NCI-H128 (cell line): ENCODE measurements at regions not wholly inside any gene's neighbourhood (a gene's known extent, or its start where the extent isn't known, plus 50 kb on each side); places are given as distances from the start of the nearest gene placed in this dataset.
"Not testable (repeated sequence)": the region's sequence is repeated elsewhere in the genome, so short reads cannot be mapped to it uniquely, and the experiment has no call there.

Source experiments
- DNase-seq: peaks from one replicate; lab custom pipeline; 2025; ENCODE audit not compliant: unreplicated experiment; lab: John Stamatoyannopoulos, UW

DNA sequence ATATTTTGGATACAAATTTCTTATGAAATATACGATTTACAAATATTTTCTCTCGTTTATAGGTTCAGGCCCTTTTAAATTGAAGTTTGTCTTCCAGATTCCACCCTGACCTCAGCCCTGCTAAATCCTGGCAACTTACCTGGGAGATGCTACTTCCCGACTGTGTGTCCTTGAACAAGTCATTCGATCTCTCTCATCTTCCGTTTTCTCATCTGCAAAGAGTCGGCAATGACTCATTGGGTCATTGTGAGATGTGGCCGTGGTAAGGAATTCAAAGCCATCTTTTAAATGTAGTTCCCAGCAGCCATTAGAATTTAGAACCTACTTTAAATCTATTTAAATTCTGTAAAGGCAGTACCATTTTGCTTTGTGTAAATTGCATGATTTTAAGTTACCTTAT, 72.5 kb downstream of the LHX2 start:
- no peak for DNase-seq

DNA sequence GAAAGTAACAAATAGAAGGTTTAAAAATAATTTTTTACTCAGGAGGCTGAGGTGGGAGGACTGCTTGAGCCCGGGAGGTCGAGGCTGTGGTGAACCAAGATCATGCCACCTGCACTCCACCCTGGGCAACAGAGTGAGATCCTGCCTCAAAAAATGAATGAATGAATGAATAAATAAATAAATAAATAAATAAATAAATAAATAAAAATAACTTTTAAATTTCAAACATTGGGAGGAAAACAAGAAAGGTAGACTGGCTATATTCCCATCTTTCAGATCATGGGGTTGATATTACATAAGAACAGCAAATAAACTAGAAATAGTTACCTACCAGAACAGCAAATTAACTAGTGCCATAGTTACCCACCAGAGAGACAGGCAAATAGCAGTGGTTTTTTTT, 75.7 kb downstream of the LHX2 start:
- no peak for DNase-seq

DNA sequence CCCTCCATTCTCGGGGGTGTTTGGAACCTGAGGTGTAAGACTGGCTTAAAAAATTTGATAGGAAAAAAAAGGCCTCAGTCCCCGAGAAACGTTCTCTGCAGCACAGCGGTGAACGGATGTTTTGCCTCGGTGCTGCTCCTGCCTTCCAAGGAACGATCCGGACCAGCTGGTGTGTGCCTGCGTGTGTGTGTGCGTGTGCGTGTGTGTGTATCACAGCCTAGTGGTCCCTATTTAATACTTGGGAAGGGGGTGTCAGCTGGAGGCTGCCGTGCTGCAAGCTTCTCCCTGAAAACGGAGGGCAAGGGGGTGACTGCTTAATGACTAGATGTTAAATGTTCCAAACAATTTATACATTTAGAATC, 76.9 kb downstream of the LHX2 start:
- no peak for DNase-seq

DNA sequence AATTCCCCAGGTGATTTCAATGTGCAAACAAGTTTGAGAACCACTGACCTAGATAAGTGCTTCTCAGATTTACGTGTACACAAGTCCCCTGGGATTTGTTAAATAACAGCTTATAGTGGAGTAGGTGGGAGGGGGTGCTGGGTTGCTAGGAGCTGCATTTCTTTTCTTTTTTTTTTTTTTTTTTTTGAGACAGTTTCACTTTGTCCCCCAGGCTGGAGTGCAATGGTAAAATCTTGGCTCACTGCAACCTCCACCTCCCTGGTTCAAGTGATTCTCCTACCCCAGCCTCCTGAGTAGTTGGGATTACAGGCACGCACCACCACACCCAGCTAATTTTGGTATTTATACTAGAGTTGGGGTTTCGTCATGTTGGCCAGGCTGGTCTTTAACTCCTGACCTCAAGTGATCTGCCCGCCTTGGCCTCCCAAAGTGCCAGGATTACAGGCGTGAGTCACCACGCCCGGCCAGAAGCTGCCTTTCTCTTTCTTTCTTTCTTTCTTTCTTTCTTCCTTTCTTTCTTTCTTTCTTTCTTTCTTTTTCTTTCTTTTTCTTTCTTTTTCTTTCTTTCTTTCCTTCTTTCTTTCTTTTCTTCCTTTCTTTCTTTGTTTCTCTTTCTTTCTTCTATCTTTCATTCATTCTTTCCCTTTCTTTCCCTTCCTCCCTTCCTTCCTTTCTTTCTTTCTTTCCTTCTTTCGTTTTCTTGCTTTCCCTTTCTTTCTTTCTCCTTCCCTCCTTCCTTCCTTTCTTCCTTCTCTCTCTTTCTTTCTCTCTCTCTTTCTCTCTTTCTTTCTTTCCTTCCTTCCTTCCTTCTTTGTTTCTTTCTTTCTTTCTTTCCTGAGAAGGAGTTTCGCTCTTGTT, 78.3 kb downstream of the LHX2 start:
- DNase-seq, result peak; percentile 18

DNA sequence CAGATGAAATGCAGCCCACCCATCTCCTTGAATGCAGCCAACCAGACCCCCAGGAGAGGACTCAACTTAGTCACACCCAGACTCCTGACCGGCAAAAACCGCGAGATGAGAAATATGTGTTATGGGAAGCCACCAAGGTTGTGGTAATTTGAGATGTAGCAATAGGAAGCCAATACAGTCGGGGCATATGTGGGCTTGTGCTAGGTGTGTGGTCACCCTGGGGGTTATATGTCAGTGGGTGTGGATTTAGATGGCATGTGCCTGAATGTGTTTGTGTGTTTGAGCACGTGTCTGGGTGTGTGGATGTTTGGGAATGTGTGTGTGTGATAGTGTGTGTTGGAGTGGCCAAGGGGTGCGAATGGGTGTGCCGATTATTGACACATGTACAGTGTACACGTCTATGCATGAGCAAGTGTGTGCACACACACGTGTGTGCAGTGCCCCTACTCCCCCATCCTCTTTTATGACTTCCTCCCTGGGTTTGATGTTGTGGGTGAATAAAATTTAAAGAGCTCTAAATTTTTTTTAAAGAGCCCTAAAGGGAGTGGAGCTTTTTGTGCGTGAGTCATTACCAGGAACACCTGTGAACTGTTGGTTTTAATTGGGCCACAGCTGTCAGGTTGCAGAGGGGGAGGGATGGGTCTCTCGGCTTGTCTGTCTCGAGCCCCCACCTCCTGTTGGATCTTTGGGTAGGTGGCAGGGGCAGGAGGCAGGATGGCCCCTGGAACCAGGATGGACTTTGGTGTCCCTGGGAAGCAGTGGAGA, 86.8 kb downstream of the LHX2 start:
- no peak for DNase-seq

GRCh38 chr9:124099860-124100259, 88.3 kb downstream of the LHX2 start:
- no peak for DNase-seq

DNA sequence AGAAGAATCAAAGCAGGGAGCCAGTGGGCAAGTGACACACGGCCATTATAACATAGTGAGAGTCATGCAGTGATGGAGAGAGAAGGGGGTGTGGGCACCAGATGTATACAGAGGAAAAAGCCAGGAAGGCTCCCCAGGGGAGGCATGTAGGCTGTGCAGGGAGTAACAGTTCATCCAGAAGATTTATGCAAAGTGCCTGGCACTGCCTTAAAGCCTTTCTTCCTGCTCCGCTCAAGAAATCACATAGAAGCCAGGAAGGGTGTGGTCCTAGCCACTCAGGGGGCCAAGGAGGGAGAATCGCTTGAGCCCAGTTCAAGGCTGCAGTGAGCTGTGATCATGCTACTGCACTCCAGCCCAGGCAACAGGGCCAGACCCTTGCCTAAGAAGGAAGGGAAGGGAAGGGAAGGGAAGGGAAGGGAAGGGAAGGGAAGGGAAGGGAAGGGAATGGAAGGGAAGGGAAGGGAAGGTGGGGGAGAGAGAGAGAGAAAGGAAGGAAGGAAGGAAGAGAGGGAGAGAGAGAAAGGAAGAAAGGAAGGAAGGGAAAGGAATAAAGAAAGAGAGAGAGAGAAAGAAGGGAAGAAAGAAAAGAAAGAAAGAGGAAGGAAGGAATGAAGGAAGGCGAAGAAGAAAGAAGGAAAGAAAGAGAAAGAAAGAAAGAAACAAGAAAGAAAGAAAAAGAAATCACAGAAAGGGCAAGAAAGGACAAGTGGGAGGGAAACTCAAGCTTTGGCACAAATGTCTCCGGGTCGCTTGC, 89.8 kb downstream of the LHX2 start:
- DNase-seq, result no peak

DNA sequence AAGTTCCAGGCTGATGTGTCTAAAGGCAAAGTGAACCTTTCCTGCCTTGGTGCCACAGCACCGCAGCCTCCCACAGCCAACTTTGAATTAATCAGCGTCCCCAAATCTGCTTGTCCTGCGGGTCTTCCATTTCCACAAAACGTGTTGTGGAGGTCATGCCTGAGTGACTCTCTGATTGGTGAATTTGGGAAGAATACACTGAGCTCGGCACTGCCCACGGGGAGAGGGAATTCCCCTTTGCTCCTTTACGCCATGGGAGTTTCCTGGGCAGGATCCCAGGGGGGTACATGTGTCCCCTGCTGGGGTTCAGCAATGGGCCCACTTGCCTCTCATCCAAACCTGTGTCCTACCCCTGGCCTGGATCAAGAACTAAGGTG, 90.4 kb downstream of the LHX2 start:
- DNase-seq, result no peak

- no peak for DNase-seq
Observed at GRCh38 chr9:124102363-124102762, 90.8 kb downstream of the LHX2 start.

GRCh38 chr9:124105266-124105665, 93.7 kb downstream of the LHX2 start:
- no peak for DNase-seq

DNA sequence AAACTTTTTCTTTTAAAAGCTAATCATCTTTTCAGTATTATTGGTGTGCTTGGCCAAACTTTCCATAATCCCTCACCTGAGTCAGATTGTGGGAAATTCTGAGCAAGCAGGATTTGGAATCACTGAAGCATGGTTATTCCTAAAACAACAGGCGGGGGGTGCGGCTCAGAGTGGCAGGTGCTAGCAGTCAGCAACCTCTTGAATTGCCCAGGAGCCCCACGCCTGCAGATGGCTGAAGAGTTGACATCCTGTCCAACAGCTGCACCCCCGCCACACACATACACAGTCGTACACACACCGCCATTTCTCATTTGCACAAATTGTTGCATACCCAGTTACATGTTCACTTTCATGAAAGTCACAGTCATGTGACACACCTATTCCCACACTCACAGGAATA, 96.6 kb downstream of the LHX2 start:
- peak; percentile 53 for DNase-seq

DNA sequence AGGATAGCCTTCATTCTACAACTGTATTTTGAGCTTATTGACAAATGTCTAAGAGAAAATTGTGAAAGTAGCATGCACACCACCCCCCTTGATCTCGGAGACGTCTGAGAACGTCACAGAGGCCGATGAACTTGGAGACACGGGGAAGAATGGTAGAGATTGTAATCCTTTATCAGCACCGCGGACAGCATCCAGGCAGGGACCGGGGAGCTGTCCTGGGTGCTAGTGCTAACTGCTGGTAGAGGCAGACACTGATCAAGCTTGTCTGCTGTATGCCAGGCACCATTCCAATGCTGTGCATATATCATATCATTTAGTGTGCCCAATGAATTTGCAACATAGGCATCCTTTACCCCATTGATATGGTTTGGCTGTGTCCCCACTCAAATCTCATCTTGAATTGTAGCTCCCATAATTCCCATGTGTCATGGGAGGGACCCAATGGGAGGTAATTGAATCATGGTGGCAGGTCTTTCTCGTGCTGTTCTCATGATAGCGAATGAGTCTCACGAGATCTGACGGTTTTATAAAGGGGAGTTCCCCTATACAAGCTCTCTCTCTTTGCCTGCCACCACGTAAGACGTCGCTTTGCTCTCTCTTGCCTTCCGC, 98.8 kb downstream of the LHX2 start:
- no peak for DNase-seq

DNA sequence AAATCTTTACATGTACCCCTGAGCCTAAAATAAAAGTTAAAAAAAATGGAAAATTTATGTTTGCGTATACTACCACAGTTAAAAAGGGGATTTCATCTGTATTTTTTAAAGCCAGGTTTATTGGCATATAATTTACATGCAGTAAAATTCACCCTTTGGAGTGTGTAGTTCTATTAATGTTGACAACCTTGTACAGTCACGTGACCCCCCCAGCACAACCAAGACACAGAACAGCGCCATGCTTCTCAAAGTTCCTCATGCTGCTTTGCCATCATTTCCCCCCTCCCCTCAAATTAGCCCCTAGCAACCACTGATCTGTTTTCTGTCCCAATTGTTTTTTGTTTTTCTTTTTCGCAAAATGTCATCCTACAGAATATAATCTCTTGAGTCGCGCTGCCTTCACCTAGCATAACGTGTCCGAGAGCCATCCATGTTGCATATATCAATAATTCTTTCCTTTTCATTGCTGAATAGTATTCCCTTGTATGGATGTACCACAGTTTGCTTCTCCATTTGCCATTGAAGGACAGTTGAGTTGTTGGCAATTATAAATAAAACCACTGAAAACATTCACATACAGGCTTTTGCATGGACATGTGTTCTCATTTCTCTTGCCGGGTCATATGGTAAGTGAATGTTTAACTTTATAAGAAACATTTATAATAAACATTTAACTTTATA, 105.3 kb downstream of the LHX2 start:
- DNase-seq, result no peak

DNA sequence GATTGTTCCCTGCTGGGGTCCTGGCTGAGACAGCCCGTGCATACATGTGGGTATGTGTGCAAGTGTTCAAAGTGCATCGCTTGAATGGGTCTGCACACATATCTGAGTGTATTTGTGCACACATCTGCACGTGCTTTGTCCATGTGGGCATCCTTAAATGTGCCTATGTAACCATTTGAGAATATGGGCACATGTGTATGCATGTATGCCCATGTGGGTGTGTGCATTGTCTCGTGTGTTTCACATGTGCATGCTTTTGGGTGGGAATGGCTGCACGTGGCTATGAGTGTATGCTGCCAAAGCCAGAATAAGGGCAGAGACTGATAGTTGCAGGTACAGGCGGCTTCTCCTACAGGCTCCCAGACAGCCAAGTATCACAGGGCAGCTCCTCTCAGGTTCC, 107.3 kb downstream of the LHX2 start:
- DNase-seq, result no peak

GRCh38 chr9:124120272-124120671, 108.7 kb downstream of the LHX2 start:
- DNase-seq, result no peak

GRCh38 chr9:124121725-124122124, 110.2 kb downstream of the LHX2 start:
- DNase-seq, result no peak

DNA sequence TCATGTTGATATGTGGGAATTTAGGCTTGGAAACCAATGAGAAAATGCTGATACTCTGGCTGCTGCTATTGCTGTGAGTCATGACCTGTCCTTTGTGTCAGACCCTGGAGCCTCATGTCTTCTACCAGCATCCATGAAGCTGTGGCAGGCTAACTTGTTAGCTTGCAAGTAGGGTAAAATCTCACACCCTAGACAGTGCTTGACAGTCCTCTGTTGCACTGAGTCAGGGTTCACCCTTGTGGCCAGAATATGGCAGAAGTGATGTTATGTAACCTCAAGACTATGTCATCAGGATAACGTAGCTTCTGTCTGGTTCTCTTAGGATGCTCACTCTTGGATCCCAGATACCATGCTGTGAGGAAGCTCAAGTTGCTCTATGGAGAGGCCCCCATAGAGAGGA, 110.8 kb downstream of the LHX2 start:
- DNase-seq, result no peak

GRCh38 chr9:124122813-124123462, 111.4 kb downstream of the LHX2 start:
- no peak for DNase-seq

GRCh38 chr9:124123621-124124020, 112.1 kb downstream of the LHX2 start:
- not testable (repeated sequence) for DNase-seq
